ENCODE measurements at regions not wholly inside any gene's neighbourhood (a gene's known extent, or its start where the extent isn't known, plus 50 kb on each side); places are given as distances from the start of the nearest gene placed in this dataset.

GRCh38 chr3:27575499-27575898 is 91.3 kb upstream of the SLC4A7 start:
- Histone ChIP-seq H3K9me1 (ENCODE audit: control insufficient read depth, insufficient read depth, low read length) (no peaks in the 10 kb centered on the region), H3K4me2 (ENCODE audit: insufficient read depth, low read length) (no peak overlapping the region), H3K4me1 (replicated peaks in 1 of 2; ENCODE audit: control insufficient read depth in 2 of 2, insufficient read depth in 2 of 2, low read length in 2 of 2) (no peaks in the 10 kb centered on the region), H3K27ac (ENCODE audit: extremely low read depth, low read depth, low read length) (no peak overlapping the region), H2AFZ (ENCODE audit: low read depth, low read length) (no peak overlapping the region), H3K9ac (ENCODE audit: insufficient read depth in 1 of 2, low read depth in 2 of 2, low read length in 2 of 2) (no peak overlapping the region), H3K9me3 (replicated peaks; ENCODE audit: control insufficient read depth, insufficient read depth, low read depth, low read length) (no peaks in the 10 kb centered on the region), H3K4me3 (no peak overlapping the region), H4K20me1 (replicated peaks; ENCODE audit: control insufficient read depth, insufficient read depth, low read length) (no peaks in the 10 kb centered on the region), H3K79me2 (ENCODE audit: control insufficient read depth, insufficient read depth, low read length) (no peaks in the 10 kb centered on the region), H3K27me3 (ENCODE audit: control insufficient read depth in 2 of 2, insufficient read depth in 2 of 2, low read length in 2 of 2) (no peaks in the 10 kb centered on the region), H3K36me3 (ENCODE audit: control insufficient read depth, insufficient read depth, low read length) (no peaks in the 10 kb centered on the region)
- no peak for TF ChIP-seq ZNF24 (IDR thresholded peaks at IDR 0.05)
- TF ChIP-seq MAFF (IDR thresholded peaks at IDR 0.05; ENCODE audit: low read length), result no peak
- TF ChIP-seq ESRRA (IDR thresholded peaks at IDR 0.05; ENCODE audit: borderline replicate concordance, low read depth), result no peak
- TF ChIP-seq GABPA (tag; conservative IDR thresholded peaks at IDR 0.05; ENCODE audit: low read depth), result no peak
- no peak for TF ChIP-seq ZNF263 (CRISPR knock-in tag; IDR thresholded peaks at IDR 0.05; ENCODE audit: borderline replicate concordance)
- no peak for TF ChIP-seq U2AF1 (optimal IDR thresholded peaks at IDR 0.05; ENCODE audit: low read depth, low read length)
- no peak for TF ChIP-seq CBFA2T3 (IDR thresholded peaks at IDR 0.05)
- no peak for DNase-seq (ENCODE audit: extremely low read depth in 1 of 4, low spot score in 3 of 4)
- WGBS (ENCODE audit: insufficient coverage, low coverage, missing lambda C conversion rate), result 0% methylated on average over 3 of the region's 3 CpGs
- CTCF ChIA-PET (ENCODE audit: low intra/inter-chr PET ratio), result no interaction called here
- in situ Hi-C loops (cut with MboI) (no loop called here), intact Hi-C loops (cut with micrococcal nuclease) (no loop called here)
- ATAC-seq, result no peak
- POLR2A ChIA-PET, result no interaction called here
- FAIRE-seq, result no peak
- no TSS peak for BruUV-seq (replicated peaks)

GRCh38 chr3:27574438-27574795 is 90.2 kb upstream of the SLC4A7 start:
- DNase-seq (ENCODE audit: extremely low read depth in 1 of 4, low spot score in 3 of 4) (no peak), ATAC-seq (no peak), FAIRE-seq (no peak)
- Histone ChIP-seq H3K9ac (ENCODE audit: insufficient read depth in 1 of 2, low read depth in 2 of 2, low read length in 2 of 2) (no peak overlapping the region), H3K4me1 (replicated peaks in 1 of 2; ENCODE audit: control insufficient read depth in 2 of 2, insufficient read depth in 2 of 2, low read length in 2 of 2) (no peaks in the 10 kb centered on the region), H3K4me2 (ENCODE audit: insufficient read depth, low read length) (no peak overlapping the region), H3K4me3 (no peak overlapping the region), H3K9me3 (replicated peaks; ENCODE audit: control insufficient read depth, insufficient read depth, low read depth, low read length) (no peaks in the 10 kb centered on the region), H3K27me3 (ENCODE audit: control insufficient read depth in 2 of 2, insufficient read depth in 2 of 2, low read length in 2 of 2) (no peaks in the 10 kb centered on the region), H3K36me3 (ENCODE audit: control insufficient read depth, insufficient read depth, low read length) (no peaks in the 10 kb centered on the region), H3K79me2 (ENCODE audit: control insufficient read depth, insufficient read depth, low read length) (no peaks in the 10 kb centered on the region), H3K9me1 (ENCODE audit: control insufficient read depth, insufficient read depth, low read length) (no peaks in the 10 kb centered on the region), H3K27ac (ENCODE audit: extremely low read depth, low read depth, low read length) (no peak overlapping the region), H2AFZ (ENCODE audit: low read depth, low read length) (no peak overlapping the region), H4K20me1 (replicated peaks; ENCODE audit: control insufficient read depth, insufficient read depth, low read length) (no peaks in the 10 kb centered on the region)
- intact Hi-C loops (cut with micrococcal nuclease), result no loop called here
- CTCF ChIA-PET (ENCODE audit: low intra/inter-chr PET ratio), result no interaction called here
- in situ Hi-C loops (cut with MboI), result no loop called here
- TF ChIP-seq ZNF444 (CRISPR knock-in tag; IDR thresholded peaks at IDR 0.05) (no peak), DACH1 (IDR thresholded peaks at IDR 0.05; ENCODE audit: partially characterized antibody) (no peak)
- WGBS (ENCODE audit: insufficient coverage, low coverage, missing lambda C conversion rate), result 0% methylated on average over 6 of the region's 6 CpGs
- no TSS peak for BruUV-seq (replicated peaks)
- POLR2A ChIA-PET, result interaction anchor here (1.5 kb wide), 1 partner anchor 18 kb away, joined by 4 read pairs; no protein-coding TSS in a partner anchor
